ENCODE measurements at regions not wholly inside any gene's neighbourhood (a gene's known extent, or its start where the extent isn't known, plus 50 kb on each side); places are given as distances from the start of the nearest gene placed in this dataset.

- DNase-seq (ENCODE audit: low read depth, low spot score), result no peak
Measured at GRCh38 chr1:224846119-224846907, 83.2 kb upstream of the DNAH14 start.

- DNase-seq (ENCODE audit: low read depth, low spot score), result no peak
Measured at GRCh38 chr1:224850446-224850845, 79.0 kb upstream of the DNAH14 start.

GRCh38 chr1:224851210-224851847 lies 78.1 kb upstream of the DNAH14 start:
- DNase-seq (ENCODE audit: low read depth, low spot score), result peak; percentile 15

GRCh38 chr1:224851848-224852261 lies 77.6 kb upstream of the DNAH14 start:
- DNase-seq (ENCODE audit: low read depth, low spot score), result no peak

- DNase-seq (ENCODE audit: low read depth, low spot score), result peak; percentile 15
Measured at GRCh38 chr1:224852901-224853568, 76.4 kb upstream of the DNAH14 start.

- no peak for DNase-seq (ENCODE audit: low read depth, low spot score)
Measured at GRCh38 chr1:224856973-224857372, 72.5 kb upstream of the DNAH14 start.

GRCh38 chr1:224859651-224860050 lies 69.8 kb upstream of the DNAH14 start:
- no peak for DNase-seq (ENCODE audit: low read depth, low spot score)

GRCh38 chr1:224860488-224861338 lies 68.8 kb upstream of the DNAH14 start:
- no peak for DNase-seq (ENCODE audit: low read depth, low spot score)

- DNase-seq (ENCODE audit: low read depth, low spot score), result no peak
Measured at GRCh38 chr1:224861339-224861716, 68.1 kb upstream of the DNAH14 start.

GRCh38 chr1:224863486-224863885 lies 66.0 kb upstream of the DNAH14 start:
- DNase-seq (ENCODE audit: low read depth, low spot score), result no peak

- no peak for DNase-seq (ENCODE audit: low read depth, low spot score)
Measured at GRCh38 chr1:224864006-224864405, 65.5 kb upstream of the DNAH14 start.

GRCh38 chr1:224865510-224865909 lies 64.0 kb upstream of the DNAH14 start:
- DNase-seq (ENCODE audit: low read depth, low spot score), result no peak

GRCh38 chr1:224866940-224867339 lies 62.5 kb upstream of the DNAH14 start:
- no peak for DNase-seq (ENCODE audit: low read depth, low spot score)

GRCh38 chr1:224867715-224868114 lies 61.8 kb upstream of the DNAH14 start:
- DNase-seq (ENCODE audit: low read depth, low spot score), result no peak

- DNase-seq (ENCODE audit: low read depth, low spot score), result no peak
Measured at GRCh38 chr1:224872832-224873433, 56.5 kb upstream of the DNAH14 start.

GRCh38 chr1:224873434-224874369 lies 55.8 kb upstream of the DNAH14 start:
- DNase-seq (ENCODE audit: low read depth, low spot score), result no peak

- DNase-seq (ENCODE audit: low read depth, low spot score), result no peak
Measured at GRCh38 chr1:224874775-224875174, 54.7 kb upstream of the DNAH14 start.

- DNase-seq (ENCODE audit: low read depth, low spot score), result no peak
Measured at GRCh38 chr1:224879162-224879803, 50.2 kb upstream of the DNAH14 start.
